ENCODE measurements at regions not wholly inside any gene's neighbourhood (a gene's known extent, or its start where the extent isn't known, plus 50 kb on each side); places are given as distances from the start of the nearest gene placed in this dataset.

DNA sequence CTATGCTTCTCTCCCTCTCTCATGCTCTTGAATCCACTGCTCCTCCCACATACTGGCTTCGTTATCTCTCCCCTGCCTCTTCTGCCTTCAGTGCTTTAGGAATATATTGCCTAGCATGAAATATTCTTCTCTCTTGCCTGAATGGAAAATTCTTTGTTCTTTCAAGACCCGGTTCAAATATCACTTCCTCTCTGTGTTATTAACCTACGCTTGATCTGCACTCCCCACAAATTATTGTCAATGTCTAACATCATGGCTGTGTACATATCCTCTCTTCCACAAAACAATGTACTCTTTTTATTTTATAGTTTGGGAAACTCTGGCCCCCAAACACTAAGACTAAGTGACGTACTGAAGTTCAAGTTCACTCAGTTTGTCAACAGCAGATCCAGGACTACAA lies 211.0 kb downstream of the SEC61B start:
- H3F3A ChIP-seq (replicated peaks; ENCODE audit: insufficient read depth), result peaks cover 36% of the 10 kb centered on the region
- no peaks in the 10 kb centered on the region for H3K9me2 ChIP-seq
- 83% methylated on average over 4 of the region's 4 CpGs for WGBS (ENCODE audit: low lambda C conversion rate)
- H3K79me2 ChIP-seq (ENCODE audit: insufficient read depth), result no peaks in the 10 kb centered on the region
- ChIA-PET CTCF (interaction anchor here (1.0 kb wide), 1 partner anchor 17 kb away, joined by 3 read pairs; no protein-coding TSS in a partner anchor), POLR2A (no interaction called here)
- TF ChIP-seq MXI1 (IDR thresholded peaks at IDR 0.05; ENCODE audit: low read depth, low read length) (no peak), FOXM1 (IDR thresholded peaks at IDR 0.05; ENCODE audit: low read depth) (no peak), YY1 (IDR thresholded peaks at IDR 0.05; ENCODE audit: low read depth) (no peak), TCF12 (IDR thresholded peaks at IDR 0.05) (no peak), MEF2A (IDR thresholded peaks at IDR 0.05; ENCODE audit: borderline replicate concordance, low read depth) (no peak), GATA2 (CRISPR knock-in tag; IDR thresholded peaks at IDR 0.05) (no peak), FOXJ3 (CRISPR knock-in tag; IDR thresholded peaks at IDR 0.05) (no peak), POLR2AphosphoS5 (IDR thresholded peaks at IDR 0.05; ENCODE audit: low read depth, low read length) (no peak), FOSL2 (IDR thresholded peaks at IDR 0.05; ENCODE audit: borderline replicate concordance, low read depth) (no peak), ELF1 (IDR thresholded peaks at IDR 0.05) (no peak), SIN3A (IDR thresholded peaks at IDR 0.05; ENCODE audit: borderline replicate concordance, low read depth, low read length) (no peak)
- TF ChIP-seq, protein P1, sequence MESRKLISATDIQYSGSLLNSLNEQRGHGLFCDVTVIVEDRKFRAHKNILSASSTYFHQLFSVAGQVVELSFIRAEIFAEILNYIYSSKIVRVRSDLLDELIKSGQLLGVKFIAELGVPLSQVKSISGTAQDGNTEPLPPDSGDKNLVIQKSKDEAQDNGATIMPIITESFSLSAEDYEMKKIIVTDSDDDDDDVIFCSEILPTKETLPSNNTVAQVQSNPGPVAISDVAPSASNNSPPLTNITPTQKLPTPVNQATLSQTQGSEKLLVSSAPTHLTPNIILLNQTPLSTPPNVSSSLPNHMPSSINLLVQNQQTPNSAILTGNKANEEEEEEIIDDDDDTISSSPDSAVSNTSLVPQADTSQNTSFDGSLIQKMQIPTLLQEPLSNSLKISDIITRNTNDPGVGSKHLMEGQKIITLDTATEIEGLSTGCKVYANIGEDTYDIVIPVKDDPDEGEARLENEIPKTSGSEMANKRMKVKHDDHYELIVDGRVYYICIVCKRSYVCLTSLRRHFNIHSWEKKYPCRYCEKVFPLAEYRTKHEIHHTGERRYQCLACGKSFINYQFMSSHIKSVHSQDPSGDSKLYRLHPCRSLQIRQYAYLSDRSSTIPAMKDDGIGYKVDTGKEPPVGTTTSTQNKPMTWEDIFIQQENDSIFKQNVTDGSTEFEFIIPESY (IDR thresholded peaks at IDR 0.05; ENCODE audit: borderline replicate concordance, low read depth), result no peak
- TF ChIP-seq, protein P2, sequence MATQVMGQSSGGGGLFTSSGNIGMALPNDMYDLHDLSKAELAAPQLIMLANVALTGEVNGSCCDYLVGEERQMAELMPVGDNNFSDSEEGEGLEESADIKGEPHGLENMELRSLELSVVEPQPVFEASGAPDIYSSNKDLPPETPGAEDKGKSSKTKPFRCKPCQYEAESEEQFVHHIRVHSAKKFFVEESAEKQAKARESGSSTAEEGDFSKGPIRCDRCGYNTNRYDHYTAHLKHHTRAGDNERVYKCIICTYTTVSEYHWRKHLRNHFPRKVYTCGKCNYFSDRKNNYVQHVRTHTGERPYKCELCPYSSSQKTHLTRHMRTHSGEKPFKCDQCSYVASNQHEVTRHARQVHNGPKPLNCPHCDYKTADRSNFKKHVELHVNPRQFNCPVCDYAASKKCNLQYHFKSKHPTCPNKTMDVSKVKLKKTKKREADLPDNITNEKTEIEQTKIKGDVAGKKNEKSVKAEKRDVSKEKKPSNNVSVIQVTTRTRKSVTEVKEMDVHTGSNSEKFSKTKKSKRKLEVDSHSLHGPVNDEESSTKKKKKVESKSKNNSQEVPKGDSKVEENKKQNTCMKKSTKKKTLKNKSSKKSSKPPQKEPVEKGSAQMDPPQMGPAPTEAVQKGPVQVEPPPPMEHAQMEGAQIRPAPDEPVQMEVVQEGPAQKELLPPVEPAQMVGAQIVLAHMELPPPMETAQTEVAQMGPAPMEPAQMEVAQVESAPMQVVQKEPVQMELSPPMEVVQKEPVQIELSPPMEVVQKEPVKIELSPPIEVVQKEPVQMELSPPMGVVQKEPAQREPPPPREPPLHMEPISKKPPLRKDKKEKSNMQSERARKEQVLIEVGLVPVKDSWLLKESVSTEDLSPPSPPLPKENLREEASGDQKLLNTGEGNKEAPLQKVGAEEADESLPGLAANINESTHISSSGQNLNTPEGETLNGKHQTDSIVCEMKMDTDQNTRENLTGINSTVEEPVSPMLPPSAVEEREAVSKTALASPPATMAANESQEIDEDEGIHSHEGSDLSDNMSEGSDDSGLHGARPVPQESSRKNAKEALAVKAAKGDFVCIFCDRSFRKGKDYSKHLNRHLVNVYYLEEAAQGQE (IDR thresholded peaks at IDR 0.05; ENCODE audit: low read depth, low read length), result no peak
- H3K4me3 ChIP-seq (ENCODE audit: low read depth in 2 of 2, low read length in 1 of 2), result no peak overlapping the region
- H3K4me2 ChIP-seq, result no peak overlapping the region
- H3K27me3 ChIP-seq (ENCODE audit: insufficient read depth), result no peaks in the 10 kb centered on the region
- peak overlapping the region; percentile 24; the same call in 1 of the 2 replicates for H3K9ac ChIP-seq
- no peaks in the 10 kb centered on the region for H4K20me1 ChIP-seq (ENCODE audit: insufficient read depth)
- H3K36me3 ChIP-seq (replicated peaks in 1 of 2; ENCODE audit: control insufficient read depth in 1 of 2, insufficient read depth in 2 of 2, low read length in 1 of 2), result no peaks in the 10 kb centered on the region
- no peaks in the 10 kb centered on the region for H3K9me3 ChIP-seq
- H2AFZ ChIP-seq (ENCODE audit: low read depth), result no peak overlapping the region
- H3K27ac ChIP-seq (ENCODE audit: low read depth in 2 of 2, low read length in 1 of 2), result peak overlapping the region; percentile 76 to 84; a peak in 3 of 4 replicates
- no peak for DNase-seq
- peaks cover 10 to 31% of the 10 kb centered on the region in 2 experiments for H3K4me1 ChIP-seq (ENCODE audit: control insufficient read depth in 1 of 2, insufficient read depth in 2 of 2, low read depth in 1 of 2, low read length in 1 of 2)

DNA sequence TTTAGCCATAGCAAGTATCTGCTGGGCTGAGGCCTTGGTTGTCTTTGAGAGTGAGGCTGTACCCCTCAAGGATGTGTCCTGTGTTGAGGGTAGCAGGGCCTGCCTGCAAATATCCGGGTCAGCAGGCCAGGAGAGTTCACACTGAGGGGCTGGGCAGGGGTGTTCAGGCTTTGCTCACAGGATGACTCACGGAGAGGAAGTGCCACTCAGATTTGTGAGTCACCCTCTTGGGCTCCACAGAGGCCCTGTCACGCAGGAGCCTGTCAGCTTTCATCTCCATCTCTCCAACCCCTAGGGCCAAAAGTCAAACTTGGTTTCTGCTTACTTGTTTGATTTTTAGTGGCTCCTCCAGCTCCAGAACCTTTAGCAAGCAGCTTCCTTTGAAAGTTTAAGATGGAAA lies 211.5 kb downstream of the SEC61B start:
- POLR2A ChIA-PET, result no interaction called here
- Histone ChIP-seq H4K20me1 (ENCODE audit: insufficient read depth) (no peaks in the 10 kb centered on the region), H3K36me3 (replicated peaks in 1 of 2; ENCODE audit: control insufficient read depth in 1 of 2, insufficient read depth in 2 of 2, low read length in 1 of 2) (no peaks in the 10 kb centered on the region), H3K27me3 (ENCODE audit: insufficient read depth) (no peaks in the 10 kb centered on the region), H3K4me2 (peak overlapping the region; percentile 30; the same call in 1 of the 2 replicates), H3K4me3 (ENCODE audit: low read depth in 2 of 2, low read length in 1 of 2) (no peak overlapping the region), H3K9me2 (no peaks in the 10 kb centered on the region), H3K27ac (ENCODE audit: low read depth in 2 of 2, low read length in 1 of 2) (peak overlapping the region; percentile 76 to 84), H3K79me2 (ENCODE audit: insufficient read depth) (no peaks in the 10 kb centered on the region), H3K4me1 (ENCODE audit: control insufficient read depth in 1 of 2, insufficient read depth in 2 of 2, low read depth in 1 of 2, low read length in 1 of 2) (peaks cover 10 to 31% of the 10 kb centered on the region in 2 experiments), H3K9ac (peak overlapping the region; percentile 24; the same call in 1 of the 2 replicates), H3K9me3 (no peaks in the 10 kb centered on the region), H2AFZ (ENCODE audit: low read depth) (no peak overlapping the region), H3F3A (replicated peaks; ENCODE audit: insufficient read depth) (peaks cover 36% of the 10 kb centered on the region)
- CTCF ChIA-PET, result interaction anchor here (1.0 to 1.2 kb wide), 2 partner anchors 16 to 56 kb away, joined by 3 to 4 read pairs; no protein-coding TSS in a partner anchor
- DNase-seq, result no peak
- WGBS (ENCODE audit: low lambda C conversion rate), result 10% methylated on average over 2 of the region's 3 CpGs
- TF ChIP-seq, protein P3, sequence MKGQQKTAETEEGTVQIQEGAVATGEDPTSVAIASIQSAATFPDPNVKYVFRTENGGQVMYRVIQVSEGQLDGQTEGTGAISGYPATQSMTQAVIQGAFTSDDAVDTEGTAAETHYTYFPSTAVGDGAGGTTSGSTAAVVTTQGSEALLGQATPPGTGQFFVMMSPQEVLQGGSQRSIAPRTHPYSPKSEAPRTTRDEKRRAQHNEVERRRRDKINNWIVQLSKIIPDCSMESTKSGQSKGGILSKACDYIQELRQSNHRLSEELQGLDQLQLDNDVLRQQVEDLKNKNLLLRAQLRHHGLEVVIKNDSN (IDR thresholded peaks at IDR 0.05; ENCODE audit: borderline replicate concordance, low read depth), result 0 out of 2 replicates have a peak, but pooled peaks have one; percentile 24
- peak; percentile 36; the same call in 1 of the 2 replicates for TF ChIP-seq GABPA (IDR thresholded peaks at IDR 0.05; ENCODE audit: low read depth)
- TF ChIP-seq CHD2 (IDR thresholded peaks at IDR 0.05; ENCODE audit: low read length, partially characterized antibody), result no peak
- TF ChIP-seq GATA2 (CRISPR knock-in tag; IDR thresholded peaks at IDR 0.05), result no peak
- TF ChIP-seq, protein P1 (IDR thresholded peaks at IDR 0.05; ENCODE audit: borderline replicate concordance, low read depth), result peak; percentile 90
- TF ChIP-seq RAD21 (IDR thresholded peaks at IDR 0.05; ENCODE audit: low read length), result no peak
- TF ChIP-seq, protein P4, sequence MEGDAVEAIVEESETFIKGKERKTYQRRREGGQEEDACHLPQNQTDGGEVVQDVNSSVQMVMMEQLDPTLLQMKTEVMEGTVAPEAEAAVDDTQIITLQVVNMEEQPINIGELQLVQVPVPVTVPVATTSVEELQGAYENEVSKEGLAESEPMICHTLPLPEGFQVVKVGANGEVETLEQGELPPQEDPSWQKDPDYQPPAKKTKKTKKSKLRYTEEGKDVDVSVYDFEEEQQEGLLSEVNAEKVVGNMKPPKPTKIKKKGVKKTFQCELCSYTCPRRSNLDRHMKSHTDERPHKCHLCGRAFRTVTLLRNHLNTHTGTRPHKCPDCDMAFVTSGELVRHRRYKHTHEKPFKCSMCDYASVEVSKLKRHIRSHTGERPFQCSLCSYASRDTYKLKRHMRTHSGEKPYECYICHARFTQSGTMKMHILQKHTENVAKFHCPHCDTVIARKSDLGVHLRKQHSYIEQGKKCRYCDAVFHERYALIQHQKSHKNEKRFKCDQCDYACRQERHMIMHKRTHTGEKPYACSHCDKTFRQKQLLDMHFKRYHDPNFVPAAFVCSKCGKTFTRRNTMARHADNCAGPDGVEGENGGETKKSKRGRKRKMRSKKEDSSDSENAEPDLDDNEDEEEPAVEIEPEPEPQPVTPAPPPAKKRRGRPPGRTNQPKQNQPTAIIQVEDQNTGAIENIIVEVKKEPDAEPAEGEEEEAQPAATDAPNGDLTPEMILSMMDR (IDR thresholded peaks at IDR 0.05), result no peak
